Astrocyte (in vitro differentiated cells and primary cell): ENCODE measurements at regions not wholly inside any gene's neighbourhood (a gene's known extent, or its start where the extent isn't known, plus 50 kb on each side); places are given as distances from the start of the nearest gene placed in this dataset.

Experiments used
- DNase-seq: peaks from one replicate; pipeline ENCODE4 v3.0.0-alpha.2; 2010; ENCODE audit warnings: low read depth
- FAIRE-seq: peaks from 2 replicates; lab custom pipeline; 2011; peaks lifted over from hg19 to GRCh38; lab: Jason Lieb, UNC
- H2AFZ ChIP-seq: 2 replicates; pipeline ENCODE4 v1.6.0; 2012; ENCODE audit warnings: low read depth, low read length, inconsistent platforms
- H3K27ac ChIP-seq: 2 replicates; pipeline ENCODE4 v1.5.1; 2011; ENCODE audit warnings: low read depth, low read length, inconsistent platforms
- H3K27me3 ChIP-seq: 2 replicates; pipeline ENCODE4 v1.6.0; 2011; ENCODE audit warnings: low read length, inconsistent platforms; ENCODE audit not compliant: insufficient read depth
- H3K36me3 ChIP-seq: 2 replicates; pipeline ENCODE4 v1.5.1; 2011; ENCODE audit warnings: low read length, inconsistent platforms; ENCODE audit not compliant: insufficient read depth
- H3K4me1 ChIP-seq: 2 replicates; pipeline ENCODE4 v1.5.1; 2011; ENCODE audit warnings: low read length, inconsistent platforms; ENCODE audit not compliant: insufficient read depth
- H3K4me2 ChIP-seq: 2 replicates; pipeline ENCODE4 v1.6.0; 2012; ENCODE audit warnings: low read length, inconsistent platforms
- H3K4me3 ChIP-seq: 2 replicates; pipeline ENCODE4 v1.5.1; 2011; ENCODE audit warnings: low read depth, mild to moderate bottlenecking, low read length, inconsistent platforms; ENCODE audit not compliant: insufficient read depth
- H3K79me2 ChIP-seq: 2 replicates; pipeline ENCODE4 v1.6.0; 2012; ENCODE audit warnings: mild to moderate bottlenecking, low read length, inconsistent platforms; ENCODE audit not compliant: insufficient read depth
- H3K9ac ChIP-seq: 2 replicates; pipeline ENCODE4 v1.6.0; 2012; ENCODE audit warnings: mild to moderate bottlenecking, low read length, inconsistent platforms
- H3K9me3 ChIP-seq: 2 replicates; pipeline ENCODE4 v1.5.1; 2012; ENCODE audit warnings: low read depth, mild to moderate bottlenecking, low read length, inconsistent platforms; ENCODE audit not compliant: insufficient read depth
- H4K20me1 ChIP-seq: 2 replicates; pipeline ENCODE4 v1.6.0; 2012; ENCODE audit warnings: low read length, inconsistent platforms; ENCODE audit not compliant: insufficient read depth
- H3K27ac Mint-ChIP-seq: one replicate; pipeline ENCODE4 v1.8.0; 2021; ENCODE audit warnings: mild to moderate bottlenecking, mixed read lengths; ENCODE audit not compliant: unreplicated experiment
- H3K27me3 Mint-ChIP-seq: one replicate; pipeline ENCODE4 v1.8.0; 2021; ENCODE audit warnings: low read depth, mixed read lengths; ENCODE audit not compliant: unreplicated experiment
- H3K36me3 Mint-ChIP-seq: one replicate; pipeline ENCODE4 v1.8.0; 2021; ENCODE audit warnings: low read depth, mixed read lengths; ENCODE audit not compliant: unreplicated experiment
- H3K4me1 Mint-ChIP-seq: one replicate; pipeline ENCODE4 v1.8.0; 2021; ENCODE audit warnings: low read depth, mixed read lengths; ENCODE audit not compliant: unreplicated experiment
- H3K4me3 Mint-ChIP-seq: one replicate; pipeline ENCODE4 v1.8.0; 2021; ENCODE audit warnings: mild to moderate bottlenecking, moderate library complexity, mixed read lengths; ENCODE audit not compliant: unreplicated experiment
- H3K9me3 Mint-ChIP-seq: one replicate; pipeline ENCODE4 v1.8.0; 2021; ENCODE audit warnings: mild to moderate bottlenecking, mixed read lengths; ENCODE audit not compliant: unreplicated experiment
- EZH2 ChIP-seq: IDR thresholded peaks from 2 replicates; pipeline ENCODE4 v1.6.1; 2012; ENCODE audit warnings: mild to moderate bottlenecking, low read length, inconsistent platforms; ENCODE audit not compliant: insufficient read depth
- TF ChIP-seq, protein P1 (sequence below): IDR thresholded peaks from 2 replicates; pipeline ENCODE4 v1.5.1; 2011; ENCODE audit warnings: low read depth, mild to moderate bottlenecking, inconsistent platforms, low read length, moderate library complexity; ENCODE audit not compliant: insufficient read depth

DNA sequence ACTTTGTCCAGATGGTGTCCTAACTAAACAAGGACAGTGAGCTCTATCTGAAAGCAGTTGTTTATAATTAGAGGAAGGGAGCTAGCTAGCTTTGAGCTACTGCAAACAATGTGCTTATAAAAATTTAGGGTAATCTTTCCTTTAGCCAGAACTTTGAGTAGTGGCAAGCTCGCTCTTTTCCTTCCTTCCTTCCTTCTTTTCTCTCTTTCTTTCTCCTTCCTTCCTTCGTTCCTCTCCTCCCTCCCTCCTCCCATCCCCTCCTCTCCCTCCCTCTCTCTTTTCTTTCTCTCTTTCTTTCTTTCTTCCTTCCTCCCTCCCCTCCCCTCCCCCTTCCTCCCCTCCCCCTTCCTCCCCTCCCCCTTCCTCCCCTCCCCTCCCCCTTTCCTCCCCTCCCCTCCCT is 520.1 kb downstream of the INHBA start:
- Histone ChIP-seq H3K4me3 (no peak overlapping the region), H3K79me2 (no peaks in the 10 kb centered on the region), H3K27me3 (no peaks in the 10 kb centered on the region), H3K9ac (no peak overlapping the region), H3K27ac (no peak overlapping the region), H4K20me1 (no peaks in the 10 kb centered on the region), H3K4me1 (no peaks in the 10 kb centered on the region), H2AFZ (no peak overlapping the region), H3K36me3 (no peaks in the 10 kb centered on the region), H3K9me3 (no peaks in the 10 kb centered on the region), H3K4me2 (no peak overlapping the region)
- Mint-ChIP-seq H3K4me3 (no peak overlapping the region), H3K27ac (no peak overlapping the region), H3K9me3 (no peaks in the 10 kb centered on the region), H3K36me3 (no peaks in the 10 kb centered on the region), H3K27me3 (peaks cover 2% of the 10 kb centered on the region), H3K4me1 (peaks cover 4% of the 10 kb centered on the region)
- DNase-seq (no peak), FAIRE-seq (no peak)
- no peak for TF ChIP-seq EZH2
- TF ChIP-seq, protein P1, sequence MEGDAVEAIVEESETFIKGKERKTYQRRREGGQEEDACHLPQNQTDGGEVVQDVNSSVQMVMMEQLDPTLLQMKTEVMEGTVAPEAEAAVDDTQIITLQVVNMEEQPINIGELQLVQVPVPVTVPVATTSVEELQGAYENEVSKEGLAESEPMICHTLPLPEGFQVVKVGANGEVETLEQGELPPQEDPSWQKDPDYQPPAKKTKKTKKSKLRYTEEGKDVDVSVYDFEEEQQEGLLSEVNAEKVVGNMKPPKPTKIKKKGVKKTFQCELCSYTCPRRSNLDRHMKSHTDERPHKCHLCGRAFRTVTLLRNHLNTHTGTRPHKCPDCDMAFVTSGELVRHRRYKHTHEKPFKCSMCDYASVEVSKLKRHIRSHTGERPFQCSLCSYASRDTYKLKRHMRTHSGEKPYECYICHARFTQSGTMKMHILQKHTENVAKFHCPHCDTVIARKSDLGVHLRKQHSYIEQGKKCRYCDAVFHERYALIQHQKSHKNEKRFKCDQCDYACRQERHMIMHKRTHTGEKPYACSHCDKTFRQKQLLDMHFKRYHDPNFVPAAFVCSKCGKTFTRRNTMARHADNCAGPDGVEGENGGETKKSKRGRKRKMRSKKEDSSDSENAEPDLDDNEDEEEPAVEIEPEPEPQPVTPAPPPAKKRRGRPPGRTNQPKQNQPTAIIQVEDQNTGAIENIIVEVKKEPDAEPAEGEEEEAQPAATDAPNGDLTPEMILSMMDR = no peak

DNA sequence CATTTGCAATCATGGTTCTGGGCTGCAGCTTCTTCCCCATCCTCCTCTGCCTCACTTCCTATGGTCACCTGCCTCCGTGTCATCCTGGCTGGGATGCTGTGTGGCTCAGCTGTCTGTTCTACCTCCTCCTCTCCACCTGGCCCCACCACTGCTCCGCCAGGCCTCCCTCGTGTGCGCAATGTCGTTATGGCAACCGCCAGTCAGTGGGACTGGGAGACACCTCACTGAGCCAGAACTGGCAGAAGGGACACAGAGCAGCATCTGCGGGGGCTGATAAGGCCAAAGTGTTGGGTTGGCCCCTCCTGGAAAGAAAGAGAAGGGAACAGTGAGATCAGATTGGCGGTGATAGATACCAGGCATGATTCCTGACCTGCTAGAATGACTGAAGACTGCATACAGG is 527.5 kb downstream of the INHBA start:
- H3K9me3 ChIP-seq = no peaks in the 10 kb centered on the region
- no peak overlapping the region for H3K27ac Mint-ChIP-seq
- no peaks in the 10 kb centered on the region for H3K36me3 ChIP-seq
- no peaks in the 10 kb centered on the region for H4K20me1 ChIP-seq
- TF ChIP-seq, protein P1 = no peak
- TF ChIP-seq EZH2 = no peak
- H3K4me3 Mint-ChIP-seq = no peak overlapping the region
- H3K27ac ChIP-seq = no peak overlapping the region
- H3K27me3 Mint-ChIP-seq = no peaks in the 10 kb centered on the region
- H3K4me1 ChIP-seq = no peaks in the 10 kb centered on the region
- no peaks in the 10 kb centered on the region for H3K79me2 ChIP-seq
- H3K27me3 ChIP-seq = no peaks in the 10 kb centered on the region
- no peak overlapping the region for H3K4me2 ChIP-seq
- FAIRE-seq (no peak), DNase-seq (no peak)
- H3K4me1 Mint-ChIP-seq = no peaks in the 10 kb centered on the region
- H3K4me3 ChIP-seq = no peak overlapping the region
- no peaks in the 10 kb centered on the region for H3K36me3 Mint-ChIP-seq
- no peak overlapping the region for H3K9ac ChIP-seq
- peaks cover 2% of the 10 kb centered on the region for H3K9me3 Mint-ChIP-seq
- no peak overlapping the region for H2AFZ ChIP-seq

DNA sequence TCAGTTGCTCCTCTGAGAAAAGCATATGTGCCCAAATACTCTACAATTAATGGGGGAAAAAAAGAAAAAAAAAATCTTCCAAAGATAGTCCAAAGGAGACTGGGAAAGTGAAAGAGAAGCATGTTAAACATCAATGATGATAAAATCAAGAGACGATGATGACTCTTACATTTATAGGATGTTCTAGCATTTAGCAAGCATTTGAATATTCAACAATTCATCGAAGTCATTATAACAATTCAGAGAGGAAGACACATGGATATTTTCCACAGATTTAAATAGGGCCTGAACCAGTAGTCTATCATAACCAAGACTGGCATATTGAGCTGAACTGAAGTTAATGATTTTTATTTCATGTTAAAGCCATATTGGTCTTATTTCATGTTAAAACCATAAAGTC is 528.4 kb downstream of the INHBA start:
- no peaks in the 10 kb centered on the region for H4K20me1 ChIP-seq
- H3K9ac ChIP-seq = no peak overlapping the region
- no peaks in the 10 kb centered on the region for H3K4me1 ChIP-seq
- no peak overlapping the region for H3K4me3 ChIP-seq
- Mint-ChIP-seq H3K36me3 (no peaks in the 10 kb centered on the region), H3K27me3 (no peaks in the 10 kb centered on the region), H3K9me3 (peaks cover 2% of the 10 kb centered on the region), H3K4me3 (no peak overlapping the region), H3K4me1 (no peaks in the 10 kb centered on the region), H3K27ac (no peak overlapping the region)
- no peak for FAIRE-seq
- H3K27ac ChIP-seq = no peak overlapping the region
- H3K4me2 ChIP-seq = no peak overlapping the region
- H3K79me2 ChIP-seq = no peaks in the 10 kb centered on the region
- H3K36me3 ChIP-seq = no peaks in the 10 kb centered on the region
- TF ChIP-seq EZH2 = no peak
- TF ChIP-seq, protein P1 = no peak
- no peak overlapping the region for H2AFZ ChIP-seq
- DNase-seq = no peak
- H3K27me3 ChIP-seq = no peaks in the 10 kb centered on the region
- H3K9me3 ChIP-seq = no peaks in the 10 kb centered on the region
